ENCODE measurements at regions not wholly inside any gene's neighbourhood (a gene's known extent, or its start where the extent isn't known, plus 50 kb on each side); places are given as distances from the start of the nearest gene placed in this dataset.

DNA sequence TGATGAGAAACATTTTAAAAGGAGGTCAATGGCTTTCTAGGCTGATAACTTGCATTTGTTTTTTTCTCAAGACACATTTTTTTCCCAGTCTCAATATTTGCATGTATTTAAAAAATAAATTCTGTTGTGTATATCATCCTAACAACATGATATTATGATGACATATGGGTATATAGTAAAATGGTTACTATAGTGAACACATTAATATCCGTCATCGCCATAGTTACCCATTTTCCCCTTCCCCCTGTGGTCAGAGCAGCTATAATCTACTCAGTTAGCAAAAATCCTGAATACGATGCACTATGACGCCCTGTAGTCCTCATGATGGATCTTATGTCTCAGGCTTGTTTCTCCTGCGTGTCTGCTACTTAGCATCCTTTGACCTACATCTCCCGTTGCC, 60.9 kb upstream of the ZPBP start:
- TF ChIP-seq EZH2 (IDR thresholded peaks at IDR 0.05; ENCODE audit: borderline replicate concordance, low read length): no peak
- TF ChIP-seq, protein P1, sequence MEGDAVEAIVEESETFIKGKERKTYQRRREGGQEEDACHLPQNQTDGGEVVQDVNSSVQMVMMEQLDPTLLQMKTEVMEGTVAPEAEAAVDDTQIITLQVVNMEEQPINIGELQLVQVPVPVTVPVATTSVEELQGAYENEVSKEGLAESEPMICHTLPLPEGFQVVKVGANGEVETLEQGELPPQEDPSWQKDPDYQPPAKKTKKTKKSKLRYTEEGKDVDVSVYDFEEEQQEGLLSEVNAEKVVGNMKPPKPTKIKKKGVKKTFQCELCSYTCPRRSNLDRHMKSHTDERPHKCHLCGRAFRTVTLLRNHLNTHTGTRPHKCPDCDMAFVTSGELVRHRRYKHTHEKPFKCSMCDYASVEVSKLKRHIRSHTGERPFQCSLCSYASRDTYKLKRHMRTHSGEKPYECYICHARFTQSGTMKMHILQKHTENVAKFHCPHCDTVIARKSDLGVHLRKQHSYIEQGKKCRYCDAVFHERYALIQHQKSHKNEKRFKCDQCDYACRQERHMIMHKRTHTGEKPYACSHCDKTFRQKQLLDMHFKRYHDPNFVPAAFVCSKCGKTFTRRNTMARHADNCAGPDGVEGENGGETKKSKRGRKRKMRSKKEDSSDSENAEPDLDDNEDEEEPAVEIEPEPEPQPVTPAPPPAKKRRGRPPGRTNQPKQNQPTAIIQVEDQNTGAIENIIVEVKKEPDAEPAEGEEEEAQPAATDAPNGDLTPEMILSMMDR (IDR thresholded peaks at IDR 0.05; ENCODE audit: low read length): no peak
